ENCODE measurements at regions not wholly inside any gene's neighbourhood (a gene's known extent, or its start where the extent isn't known, plus 50 kb on each side); places are given as distances from the start of the nearest gene placed in this dataset.

- no peak for DNase-seq (ENCODE audit: low spot score)
- ChIA-PET CTCF (interaction anchor here (0.6 kb wide), 1 partner anchor 80 kb away, joined by 3 read pairs; no protein-coding TSS in a partner anchor), POLR2A (ENCODE audit: low non-redundant PET) (interaction anchor here (0.9 kb wide), 1 partner anchor 331 kb away, joined by 3 read pairs; no protein-coding TSS in a partner anchor)
- TF ChIP-seq EZH2 (IDR thresholded peaks at IDR 0.05; ENCODE audit: borderline replicate concordance, low read depth, low read length, poor library complexity, severe bottlenecking) (no peak), CTCF (conservative IDR thresholded peaks at IDR 0.05; ENCODE audit: low read depth, low read length) (no peak)
- BruUV-seq (replicated peaks), result no TSS peak
- H3K27ac ChIP-seq (ENCODE audit: low read depth, low read length, poor library complexity, severe bottlenecking), result no peak overlapping the region
- no peaks in the 10 kb centered on the region for H3K27me3 ChIP-seq (replicated peaks; ENCODE audit: insufficient read depth, low read depth, low read length, poor library complexity)
- peaks cover 15% of the 10 kb centered on the region for H3K4me1 ChIP-seq (ENCODE audit: insufficient read depth, low read length, poor library complexity, severe bottlenecking)
- H3K36me3 ChIP-seq (ENCODE audit: insufficient read depth, low read length, poor library complexity, severe bottlenecking), result no peaks in the 10 kb centered on the region
- intact Hi-C loops (cut with micrococcal nuclease; ENCODE audit: unreplicated experiment), result no loop called here
- no peak overlapping the region for H3K4me3 ChIP-seq (ENCODE audit: low read depth, low read length, poor library complexity, severe bottlenecking)
- peaks cover 6% of the 10 kb centered on the region for H3K9me3 ChIP-seq (ENCODE audit: low read depth, low read length, poor library complexity, severe bottlenecking)
Observed at GRCh38 chr12:93081810-93082165, 152.7 kb upstream of the EEA1 start.

GRCh38 chr12:93085383-93086287, 156.5 kb upstream of the EEA1 start:
- no TSS peak for BruUV-seq (replicated peaks)
- Histone ChIP-seq H3K36me3 (ENCODE audit: insufficient read depth, low read length, poor library complexity, severe bottlenecking) (no peaks in the 10 kb centered on the region), H3K9me3 (ENCODE audit: low read depth, low read length, poor library complexity, severe bottlenecking) (peaks cover 6% of the 10 kb centered on the region), H3K4me3 (ENCODE audit: low read depth, low read length, poor library complexity, severe bottlenecking) (no peak overlapping the region), H3K27me3 (replicated peaks; ENCODE audit: insufficient read depth, low read depth, low read length, poor library complexity) (no peaks in the 10 kb centered on the region), H3K27ac (ENCODE audit: low read depth, low read length, poor library complexity, severe bottlenecking) (no peak overlapping the region), H3K4me1 (ENCODE audit: insufficient read depth, low read length, poor library complexity, severe bottlenecking) (peaks cover 23% of the 10 kb centered on the region)
- DNase-seq (ENCODE audit: low spot score), result no peak
- POLR2A ChIA-PET (ENCODE audit: low non-redundant PET), result no interaction called here
- intact Hi-C loops (cut with micrococcal nuclease; ENCODE audit: unreplicated experiment), result loop anchor here (5.0 kb wide), 1 partner anchor 82 kb away; no protein-coding TSS in a partner anchor
- CTCF ChIA-PET, result no interaction called here
- TF ChIP-seq EZH2 (IDR thresholded peaks at IDR 0.05; ENCODE audit: borderline replicate concordance, low read depth, low read length, poor library complexity, severe bottlenecking), result no peak
- TF ChIP-seq CTCF (conservative IDR thresholded peaks at IDR 0.05; ENCODE audit: low read depth, low read length), result no peak

- Histone ChIP-seq H3K4me3 (ENCODE audit: low read depth, low read length, poor library complexity, severe bottlenecking) (no peak overlapping the region), H3K9me3 (ENCODE audit: low read depth, low read length, poor library complexity, severe bottlenecking) (peaks cover 6% of the 10 kb centered on the region), H3K27ac (ENCODE audit: low read depth, low read length, poor library complexity, severe bottlenecking) (no peak overlapping the region), H3K36me3 (ENCODE audit: insufficient read depth, low read length, poor library complexity, severe bottlenecking) (no peaks in the 10 kb centered on the region), H3K4me1 (ENCODE audit: insufficient read depth, low read length, poor library complexity, severe bottlenecking) (peaks cover 16% of the 10 kb centered on the region), H3K27me3 (replicated peaks; ENCODE audit: insufficient read depth, low read depth, low read length, poor library complexity) (no peaks in the 10 kb centered on the region)
- ChIA-PET POLR2A (ENCODE audit: low non-redundant PET) (no interaction called here), CTCF (no interaction called here)
- no peak for DNase-seq (ENCODE audit: low spot score)
- TF ChIP-seq CTCF (conservative IDR thresholded peaks at IDR 0.05; ENCODE audit: low read depth, low read length), result no peak
- intact Hi-C loops (cut with micrococcal nuclease; ENCODE audit: unreplicated experiment), result loop anchor here (5.0 kb wide), 1 partner anchor 81 kb away; no protein-coding TSS in a partner anchor
- no TSS peak for BruUV-seq (replicated peaks)
Observed at GRCh38 chr12:93086288-93086727, 157.2 kb upstream of the EEA1 start.
